HCT116 (cell line): ENCODE measurements at regions not wholly inside any gene's neighbourhood (a gene's known extent, or its start where the extent isn't known, plus 50 kb on each side); places are given as distances from the start of the nearest gene placed in this dataset.

Experiments
- ATAC-seq: fragments of 200-7000 bp; cut with Tn5 transposase; 2 replicates; pipeline ENCODE4 v1.9.1; 2020; ENCODE audit warnings: mild to moderate bottlenecking, moderate library complexity
- BruUV-seq: library from RNA; stranded (reverse); fragments of 400-500 nt; replicated peaks from 2 replicates; lab custom pipeline; 2021; lab: Mats Ljungman, UMichigan
- CTCF ChIA-PET: fragments of 300-600 bp; sonication (Branson Sonifier 250); formaldehyde crosslinking; loops from one replicate; lab custom pipeline; 2021; ENCODE audit warnings: antibody characterized with exemption; lab: Charles Lee
- POLR2A ChIA-PET: fragments of 300-600, 350-600 bp; sonication (Branson Sonifier 250); formaldehyde crosslinking; loops from one replicate; lab custom pipeline; 2021; ENCODE audit warnings: antibody characterized with exemption; lab: Charles Lee
- RAD21 ChIA-PET, 2 experiments: fragments of 300-600 bp; sonication (Branson Sonifier 250); formaldehyde crosslinking; loops; one replicate each; lab custom pipeline; 2023; ENCODE audit warnings: low total read pairs in 2 of 2; ENCODE audit not compliant: uncharacterized antibody in 2 of 2, unreplicated experiment in 2 of 2, low non-redundant PET in 1 of 2; lab: Charles Lee
- DNase-seq: peaks from one replicate; pipeline ENCODE4 v3.0.0-alpha.2; 2010; ENCODE audit warnings: low read depth, low spot score
- H2AFZ ChIP-seq: fragments of 200-600 bp; shearing (Covaris generic), sonication (generic); 2 replicates; pipeline ENCODE4 v1.6.1; 2017; ENCODE audit warnings: low read depth, mixed run types, mixed read lengths, antibody characterized with exemption, low read length; ENCODE audit not compliant: poor library complexity, severe bottlenecking
- H3K27ac ChIP-seq: 2 replicates; pipeline ENCODE4 v1.5.1; 2012; ENCODE audit warnings: low read depth, low read length
- H3K27me3 ChIP-seq: fragments of 200-600 bp; sonication (generic); 2 replicates; pipeline ENCODE4 v1.6.1; 2016; ENCODE audit warnings: mixed run types, low read length, mixed read lengths; ENCODE audit not compliant: insufficient read depth
- H3K36me3 ChIP-seq, 2 experiments: fragments of 200-500 bp in 1 of 2; fragments of 200-600 bp in 1 of 2; sonication (Bioruptor generic) in 1 of 2; sonication (generic) in 1 of 2; 2 replicates each; pipeline versions ENCODE4 v1.5.1 to v1.6.1; 2014 to 2016; ENCODE audit warnings: low read length in 2 of 2, inconsistent platforms in 1 of 2, mixed read lengths in 1 of 2, mixed run types in 1 of 2; ENCODE audit not compliant: insufficient read depth in 2 of 2, control insufficient read depth in 1 of 2
- H3K4me1 ChIP-seq, 2 experiments: fragments of 200-600 bp in 1 of 2; sonication (generic) in 1 of 2; 2 replicates each; pipeline versions ENCODE4 v1.5.1 to v1.6.1; 2012 to 2017; ENCODE audit warnings: low read length in 2 of 2, inconsistent platforms in 1 of 2, mild to moderate bottlenecking in 1 of 2, mixed read lengths in 1 of 2, mixed run types in 1 of 2, moderate library complexity in 1 of 2; ENCODE audit not compliant: insufficient read depth in 2 of 2, control insufficient read depth in 1 of 2
- H3K4me2 ChIP-seq: fragments of 200-600 bp; sonication (generic); 2 replicates; pipeline ENCODE4 v1.6.1; 2017; ENCODE audit warnings: mixed run types, low read length, mixed read lengths
- H3K4me3 ChIP-seq, 2 experiments: fragments of 200-600 bp in 1 of 2; sonication (generic) in 1 of 2; replicated peaks in 1 of 2; 2 replicates each; pipeline ENCODE4 v1.5.1; 2011 to 2016; ENCODE audit warnings: low read length in 2 of 2, control low read depth in 1 of 2, low read depth in 1 of 2, mild to moderate bottlenecking in 1 of 2, mixed read lengths in 1 of 2, mixed run types in 1 of 2
- H3K79me2 ChIP-seq: fragments of 200-600 bp; sonication (generic); 2 replicates; pipeline ENCODE4 v1.6.1; 2017; ENCODE audit warnings: mild to moderate bottlenecking, mixed run types, low read length, moderate library complexity, mixed read lengths; ENCODE audit not compliant: insufficient read depth
- H3K9ac ChIP-seq: fragments of 200-600 bp; sonication (generic); 2 replicates; pipeline ENCODE4 v1.6.1; 2016; ENCODE audit warnings: low read length, mixed read lengths
- H3K9me2 ChIP-seq: fragments of 200-600 bp; sonication (generic), shearing (Covaris generic); 2 replicates; pipeline ENCODE4 v1.6.1; 2017; ENCODE audit warnings: mixed run types, mild to moderate bottlenecking, moderate library complexity; ENCODE audit not compliant: insufficient read depth
- H3K9me3 ChIP-seq, 2 experiments: fragments of 200-500 bp in 1 of 2; fragments of 200-600 bp in 1 of 2; sonication (Bioruptor generic) in 1 of 2; sonication (generic) in 1 of 2; 2 replicates each; pipeline ENCODE4 v1.6.1; 2014 to 2017; ENCODE audit warnings: low read length in 2 of 2, mixed read lengths in 2 of 2, inconsistent platforms in 1 of 2, low read depth in 1 of 2, mild to moderate bottlenecking in 1 of 2, mixed run types in 1 of 2, moderate library complexity in 1 of 2; ENCODE audit not compliant: control insufficient read depth in 1 of 2, insufficient read depth in 1 of 2
- H4K20me1 ChIP-seq: fragments of 200-600 bp; sonication (generic), shearing (Covaris generic); 2 replicates; pipeline ENCODE4 v1.6.1; 2017; ENCODE audit warnings: mixed run types, mild to moderate bottlenecking, moderate library complexity; ENCODE audit not compliant: insufficient read depth
- CBX3 ChIP-seq: IDR thresholded peaks from 2 replicates; pipeline ENCODE4 v1.6.1; 2012; ENCODE audit warnings: low read depth
- CEBPB ChIP-seq: IDR thresholded peaks from 2 replicates; pipeline ENCODE4 v1.6.1; 2012; ENCODE audit warnings: low read depth
- CTCF ChIP-seq, 3 experiments: fragments of 200-600 bp in 1 of 3; sonication (generic) in 1 of 3; IDR thresholded peaks in 2 of 3; conservative IDR thresholded peaks in 1 of 3; 2 replicates each; pipeline ENCODE4 v1.5.1; 2012 to 2017; ENCODE audit warnings: low read depth in 2 of 3, low read length in 2 of 3, antibody characterized with exemption in 1 of 3, borderline replicate concordance in 1 of 3, control low read depth in 1 of 3, mild to moderate bottlenecking in 1 of 3, mixed read lengths in 1 of 3, mixed run types in 1 of 3, moderate library complexity in 1 of 3; ENCODE audit not compliant: insufficient read depth in 1 of 3
- EGR1 ChIP-seq: IDR thresholded peaks from 2 replicates; pipeline ENCODE4 v1.6.1; 2012; ENCODE audit warnings: low read depth
- EZH2 ChIP-seq: fragments of 200-600 bp; sonication (generic); IDR thresholded peaks from 2 replicates; pipeline ENCODE4 v1.6.1; 2017; ENCODE audit warnings: antibody characterized with exemption, mixed run types
- JUND ChIP-seq: IDR thresholded peaks from 2 replicates; pipeline ENCODE4 v1.6.1; 2012
- POLR2A ChIP-seq: IDR thresholded peaks from 2 replicates; pipeline ENCODE4 v1.7.0; 2011; ENCODE audit warnings: borderline replicate concordance; ENCODE audit not compliant: insufficient read depth, insufficient read length; ENCODE audit errors: extremely low read depth
- POLR2AphosphoS5 ChIP-seq: IDR thresholded peaks from 2 replicates; pipeline ENCODE4 v1.6.1; 2011; ENCODE audit warnings: mild to moderate bottlenecking, low read depth, low read length, moderate library complexity
- RAD21 ChIP-seq: IDR thresholded peaks from 2 replicates; pipeline ENCODE4 v1.6.1; 2012; ENCODE audit warnings: low read depth, mild to moderate bottlenecking
- SP1 ChIP-seq: IDR thresholded peaks from 2 replicates; pipeline ENCODE4 v1.6.1; 2012; ENCODE audit warnings: low read depth
- TCF7L2 ChIP-seq: IDR thresholded peaks from 2 replicates; pipeline ENCODE4 v1.7.0; 2011; ENCODE audit warnings: borderline replicate concordance, inconsistent platforms; ENCODE audit not compliant: insufficient read depth, insufficient read length; ENCODE audit errors: extremely low read depth
- ZNF274 ChIP-seq: fragments of 200-500 bp; sonication (Bioruptor generic); IDR thresholded peaks from 2 replicates; pipeline ENCODE4 v1.6.1; 2014; ENCODE audit warnings: mild to moderate bottlenecking, low read depth, low read length, inconsistent platforms
- intact Hi-C: fragments of 100-400 bp; cut with micrococcal nuclease; formaldehyde crosslinking; loops from 2 replicates; pipeline ENCODE4 v1.10.0; 2022
- TF ChIP-seq, protein P1 (sequence below): IDR thresholded peaks from 2 replicates; pipeline ENCODE4 v1.6.1; 2012; ENCODE audit warnings: low read depth

GRCh38 chr5:171577042-171577758 is 157.8 kb downstream of the FGF18 start:
- no peaks in the 10 kb centered on the region for H3K9me3 ChIP-seq
- H3K36me3 ChIP-seq: no peaks in the 10 kb centered on the region
- ChIA-PET RAD21 (no interaction called here), CTCF (no interaction called here), POLR2A (no interaction called here)
- no peak overlapping the region for H2AFZ ChIP-seq
- intact Hi-C loops: no loop called here
- H3K79me2 ChIP-seq: no peaks in the 10 kb centered on the region
- no peaks in the 10 kb centered on the region for H3K27me3 ChIP-seq
- TF ChIP-seq POLR2AphosphoS5 (no peak), CBX3 (no peak), POLR2A (no peak), JUND (no peak), SP1 (no peak), CTCF (IDR thresholded peaks at IDR 0.05 in 2 of 3, conservative IDR thresholded peaks at IDR 0.05 in 1 of 3; ENCODE audit: borderline replicate concordance in 1 of 3, insufficient read depth in 1 of 3, low read depth in 2 of 3, low read length in 2 of 3) (no peak), EGR1 (no peak), EZH2 (no peak), TCF7L2 (no peak), ZNF274 (no peak), CEBPB (no peak), RAD21 (no peak)
- TF ChIP-seq, protein P1, sequence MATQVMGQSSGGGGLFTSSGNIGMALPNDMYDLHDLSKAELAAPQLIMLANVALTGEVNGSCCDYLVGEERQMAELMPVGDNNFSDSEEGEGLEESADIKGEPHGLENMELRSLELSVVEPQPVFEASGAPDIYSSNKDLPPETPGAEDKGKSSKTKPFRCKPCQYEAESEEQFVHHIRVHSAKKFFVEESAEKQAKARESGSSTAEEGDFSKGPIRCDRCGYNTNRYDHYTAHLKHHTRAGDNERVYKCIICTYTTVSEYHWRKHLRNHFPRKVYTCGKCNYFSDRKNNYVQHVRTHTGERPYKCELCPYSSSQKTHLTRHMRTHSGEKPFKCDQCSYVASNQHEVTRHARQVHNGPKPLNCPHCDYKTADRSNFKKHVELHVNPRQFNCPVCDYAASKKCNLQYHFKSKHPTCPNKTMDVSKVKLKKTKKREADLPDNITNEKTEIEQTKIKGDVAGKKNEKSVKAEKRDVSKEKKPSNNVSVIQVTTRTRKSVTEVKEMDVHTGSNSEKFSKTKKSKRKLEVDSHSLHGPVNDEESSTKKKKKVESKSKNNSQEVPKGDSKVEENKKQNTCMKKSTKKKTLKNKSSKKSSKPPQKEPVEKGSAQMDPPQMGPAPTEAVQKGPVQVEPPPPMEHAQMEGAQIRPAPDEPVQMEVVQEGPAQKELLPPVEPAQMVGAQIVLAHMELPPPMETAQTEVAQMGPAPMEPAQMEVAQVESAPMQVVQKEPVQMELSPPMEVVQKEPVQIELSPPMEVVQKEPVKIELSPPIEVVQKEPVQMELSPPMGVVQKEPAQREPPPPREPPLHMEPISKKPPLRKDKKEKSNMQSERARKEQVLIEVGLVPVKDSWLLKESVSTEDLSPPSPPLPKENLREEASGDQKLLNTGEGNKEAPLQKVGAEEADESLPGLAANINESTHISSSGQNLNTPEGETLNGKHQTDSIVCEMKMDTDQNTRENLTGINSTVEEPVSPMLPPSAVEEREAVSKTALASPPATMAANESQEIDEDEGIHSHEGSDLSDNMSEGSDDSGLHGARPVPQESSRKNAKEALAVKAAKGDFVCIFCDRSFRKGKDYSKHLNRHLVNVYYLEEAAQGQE: no peak
- no peak for DNase-seq
- no peaks in the 10 kb centered on the region for H3K4me1 ChIP-seq
- no peaks in the 10 kb centered on the region for H3K9me2 ChIP-seq
- H4K20me1 ChIP-seq: no peaks in the 10 kb centered on the region
- no peak for ATAC-seq
- no peak overlapping the region for H3K4me2 ChIP-seq
- no TSS peak for BruUV-seq
- H3K4me3 ChIP-seq: no peak overlapping the region
- H3K9ac ChIP-seq: no peak overlapping the region
- H3K27ac ChIP-seq: no peak overlapping the region
